ENCODE measurements at regions not wholly inside any gene's neighbourhood (a gene's known extent, or its start where the extent isn't known, plus 50 kb on each side); places are given as distances from the start of the nearest gene placed in this dataset.

DNA sequence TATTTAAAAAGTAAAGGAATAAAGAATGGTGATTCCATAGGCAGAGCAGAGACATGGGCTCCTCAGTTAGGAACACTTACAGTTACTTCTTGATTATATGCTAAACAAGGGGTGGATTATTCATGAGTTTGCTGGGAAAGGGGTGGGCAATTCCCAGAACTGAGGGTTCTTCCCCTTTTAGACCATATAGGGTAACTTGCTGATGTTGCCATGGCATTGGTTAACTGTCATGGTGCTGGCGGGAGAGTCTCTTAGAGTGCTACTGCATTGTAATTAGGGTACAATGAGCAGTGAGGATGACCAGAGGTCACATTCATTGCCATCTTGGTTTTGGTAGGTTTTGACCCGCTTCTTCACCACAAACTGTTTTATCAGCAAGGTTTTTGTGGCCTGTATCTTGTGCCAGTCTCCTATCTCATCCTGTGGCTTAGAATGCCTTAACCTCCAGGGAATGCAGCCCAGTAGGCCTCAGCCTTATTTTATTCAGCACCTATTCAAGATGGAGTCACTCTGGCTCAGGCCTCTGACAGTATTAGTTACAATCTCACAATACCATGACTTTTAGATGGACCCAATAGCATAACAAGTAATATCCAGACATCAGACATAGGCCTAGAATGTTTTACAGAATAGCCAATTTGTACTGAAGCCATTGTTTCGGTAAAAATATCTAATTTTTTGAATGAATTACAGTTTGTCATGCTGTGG lies 106.8 kb downstream of the ZBTB18 start:
- DNase-seq (ENCODE audit: low spot score) = no peak

GRCh38 chr1:244159646-244160045 lies 108.6 kb downstream of the ZBTB18 start:
- DNase-seq (ENCODE audit: low spot score) = no peak

- DNase-seq (ENCODE audit: low spot score) = no peak
Measured at GRCh38 chr1:244160455-244161235, 109.6 kb downstream of the ZBTB18 start.

DNA sequence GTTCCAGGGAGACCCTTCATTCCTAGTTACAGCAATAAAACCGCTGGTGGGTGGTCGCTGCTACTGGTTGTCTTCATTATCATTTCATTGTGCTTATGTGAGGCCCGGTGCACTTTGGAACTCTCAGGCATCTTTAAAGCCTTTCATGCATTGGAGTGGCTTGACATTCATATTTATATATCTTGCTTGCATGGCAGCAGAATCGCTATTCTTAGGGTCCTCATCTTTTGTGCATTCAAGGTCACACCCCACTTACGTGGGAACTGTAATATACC lies 110.1 kb downstream of the ZBTB18 start:
- no peak for DNase-seq (ENCODE audit: low spot score)

DNA sequence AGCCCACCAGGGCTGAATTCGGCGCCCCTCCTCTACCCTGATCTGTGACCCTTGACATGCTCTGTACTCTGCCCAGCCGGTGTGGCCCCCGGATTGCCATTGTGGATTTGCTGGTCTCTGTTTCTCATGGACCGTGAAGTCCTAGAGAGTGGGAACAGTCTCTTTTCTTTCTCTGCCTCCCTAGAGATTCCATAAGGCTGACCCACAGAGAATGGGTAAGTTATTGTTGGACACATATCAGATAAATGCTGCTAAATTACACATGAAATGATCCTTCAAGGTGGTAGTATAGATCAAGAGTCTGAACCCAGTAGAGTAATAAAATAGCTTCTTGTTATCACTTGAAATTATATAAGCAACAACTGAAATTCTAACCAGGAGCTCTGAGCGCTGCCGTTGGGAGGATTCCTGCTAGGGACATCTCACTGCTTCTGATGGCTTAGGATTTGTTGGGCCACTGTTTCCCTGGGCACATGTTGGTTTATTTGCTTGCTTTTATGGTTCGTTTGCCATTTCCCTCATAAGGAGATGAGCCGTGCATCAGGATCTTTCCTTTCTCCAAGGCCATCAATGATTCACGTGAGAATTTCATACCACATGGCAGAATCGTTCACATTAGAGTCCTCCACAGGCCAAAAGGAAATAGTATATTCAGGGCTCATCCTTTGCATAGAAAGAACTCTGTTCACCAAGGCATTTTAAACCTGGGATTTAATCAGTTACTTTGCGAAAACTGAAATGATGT lies 111.9 kb downstream of the ZBTB18 start:
- DNase-seq (ENCODE audit: low spot score) = no peak

DNA sequence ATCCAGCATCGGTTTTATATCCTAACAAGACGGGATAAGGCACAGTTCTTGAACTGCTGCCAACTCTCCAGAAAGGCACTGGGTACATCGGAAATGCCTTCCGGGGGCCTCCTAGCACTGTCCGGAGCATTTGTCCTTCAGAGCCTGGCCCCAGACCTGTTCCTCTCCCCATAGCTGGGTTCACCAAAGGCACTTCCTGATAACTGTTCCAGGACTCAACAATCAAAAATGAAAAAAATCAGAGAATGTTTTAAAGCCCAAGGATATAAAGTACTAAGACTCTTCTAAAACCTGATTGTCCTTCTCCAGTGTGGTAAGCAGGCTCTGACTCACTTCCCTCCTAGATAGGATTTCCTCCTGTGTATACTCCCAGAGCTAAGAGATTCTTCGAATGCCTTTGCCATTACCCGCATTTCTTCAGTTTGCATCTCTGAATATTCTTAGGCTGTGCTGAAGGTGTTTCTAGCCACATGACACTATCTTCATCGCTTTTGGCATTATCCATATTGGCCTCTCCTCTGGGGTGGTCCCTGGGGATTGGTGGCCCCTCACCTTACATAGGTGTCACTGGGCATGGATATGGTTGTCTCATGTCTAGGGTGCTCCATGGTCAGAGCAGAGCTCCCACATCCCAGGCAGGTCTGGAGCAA lies 112.9 kb downstream of the ZBTB18 start:
- peak; percentile 88 for DNase-seq (ENCODE audit: low spot score)

GRCh38 chr1:244164511-244164890 lies 113.4 kb downstream of the ZBTB18 start:
- no peak for DNase-seq (ENCODE audit: low spot score)

- no peak for DNase-seq (ENCODE audit: low spot score)
Measured at GRCh38 chr1:244165021-244165420, 113.9 kb downstream of the ZBTB18 start.

GRCh38 chr1:244165701-244166100 lies 114.6 kb downstream of the ZBTB18 start:
- DNase-seq (ENCODE audit: low spot score) = no peak

DNA sequence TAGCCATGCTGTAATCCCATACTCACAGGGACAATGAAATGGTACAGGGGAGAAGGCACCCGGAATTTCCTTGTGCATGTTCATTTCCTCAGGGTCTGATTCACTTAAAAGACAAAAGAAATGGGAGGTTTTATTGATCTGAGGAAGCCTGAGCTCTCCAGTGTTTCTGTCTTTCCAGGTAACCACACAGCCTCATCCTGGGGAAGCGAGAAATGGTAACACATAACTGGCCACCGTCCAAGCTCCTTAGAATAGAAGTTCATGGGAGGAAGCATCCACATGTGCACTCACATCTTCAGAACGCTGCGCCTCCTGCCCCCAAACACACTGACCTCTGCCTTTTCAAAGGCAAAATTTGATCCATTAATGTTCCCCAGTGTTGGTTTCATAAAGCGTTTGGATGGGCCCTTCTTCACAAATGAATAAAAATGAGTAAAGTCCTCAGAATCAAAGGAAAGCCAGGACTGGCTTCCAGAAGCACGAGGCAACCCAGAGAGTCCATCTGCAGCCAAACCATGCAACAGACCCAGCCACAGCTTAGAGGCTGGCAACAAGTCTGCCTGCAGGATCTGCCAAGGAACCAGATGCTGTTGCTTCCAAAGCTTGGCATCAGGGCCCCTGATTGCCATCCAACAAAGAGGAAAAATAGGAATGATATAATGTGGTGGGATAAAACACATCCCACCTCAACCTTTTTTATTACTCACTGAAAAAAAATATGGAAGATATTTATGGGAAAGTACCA lies 120.3 kb downstream of the ZBTB18 start:
- DNase-seq (ENCODE audit: low spot score) = no peak

DNA sequence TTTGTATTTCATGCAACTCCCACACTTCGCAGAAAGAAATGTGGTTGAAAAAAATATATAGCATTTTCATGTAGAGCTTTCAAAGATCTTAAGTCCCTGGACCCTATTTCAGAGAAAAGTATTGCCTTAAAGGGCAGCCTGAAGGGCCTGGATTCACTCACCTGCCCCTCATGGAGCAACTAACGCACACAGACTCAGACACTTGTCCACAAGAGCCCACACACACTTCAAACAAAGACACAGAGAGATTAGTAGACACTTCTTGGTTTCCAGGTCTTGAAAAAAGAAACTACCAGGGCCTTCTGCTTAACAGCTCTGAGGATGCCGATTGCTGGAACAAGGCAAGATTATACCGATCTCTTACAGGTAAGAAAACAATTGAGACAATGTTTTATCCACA lies 122.2 kb downstream of the ZBTB18 start:
- no peak for DNase-seq (ENCODE audit: low spot score)

DNA sequence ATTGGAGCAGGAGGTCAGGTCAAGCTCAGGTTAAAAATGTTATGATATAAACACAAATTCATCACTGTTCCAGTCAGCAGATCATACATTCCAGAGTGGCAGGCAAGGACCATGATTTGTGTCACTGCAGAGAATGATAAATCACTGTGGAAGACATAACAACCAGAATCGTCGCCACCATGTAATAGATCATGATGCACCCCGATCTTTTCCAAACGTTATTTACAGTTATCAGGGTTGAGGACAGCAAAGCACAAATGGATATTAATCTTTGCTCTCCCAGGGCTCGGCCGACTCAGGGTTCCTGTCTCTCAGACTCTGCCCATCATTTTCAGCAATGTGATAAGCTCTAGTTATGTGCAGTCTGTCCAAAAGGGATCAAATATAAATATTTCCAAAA lies 122.7 kb downstream of the ZBTB18 start:
- no peak for DNase-seq (ENCODE audit: low spot score)

DNA sequence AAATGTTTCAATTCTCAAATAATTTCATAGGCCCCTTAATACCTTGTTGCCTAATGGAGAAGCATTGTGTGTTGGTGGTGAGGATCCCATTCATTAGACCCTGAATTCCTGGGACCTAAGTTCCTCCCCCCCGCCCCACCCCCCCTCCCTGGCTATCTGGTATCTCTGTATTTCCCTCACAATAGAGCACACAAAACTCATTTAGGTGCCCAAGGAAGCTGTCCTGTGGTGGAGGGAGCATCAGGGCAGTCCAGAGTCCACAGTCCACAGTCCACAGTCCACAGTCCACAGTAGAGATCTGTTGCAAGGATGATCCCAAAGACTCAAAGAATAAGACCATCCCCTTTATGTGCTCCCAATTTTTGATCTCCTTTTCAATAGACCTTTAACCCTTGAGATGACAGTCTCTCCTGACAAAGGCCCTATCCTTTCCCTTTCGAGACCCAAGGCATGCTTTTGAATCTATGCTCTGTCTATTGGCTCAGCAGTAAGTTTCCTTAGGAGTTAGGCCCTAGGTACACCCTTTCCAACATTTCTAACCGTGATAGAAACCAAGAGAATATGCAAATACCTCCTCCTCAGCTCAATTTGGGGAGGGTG lies 123.9 kb downstream of the ZBTB18 start:
- no peak for DNase-seq (ENCODE audit: low spot score)

GRCh38 chr1:244176201-244176600 lies 125.1 kb downstream of the ZBTB18 start:
- DNase-seq (ENCODE audit: low spot score) = no peak

- DNase-seq (ENCODE audit: low spot score) = no peak
Measured at GRCh38 chr1:244180256-244180655, 129.2 kb downstream of the ZBTB18 start.

DNA sequence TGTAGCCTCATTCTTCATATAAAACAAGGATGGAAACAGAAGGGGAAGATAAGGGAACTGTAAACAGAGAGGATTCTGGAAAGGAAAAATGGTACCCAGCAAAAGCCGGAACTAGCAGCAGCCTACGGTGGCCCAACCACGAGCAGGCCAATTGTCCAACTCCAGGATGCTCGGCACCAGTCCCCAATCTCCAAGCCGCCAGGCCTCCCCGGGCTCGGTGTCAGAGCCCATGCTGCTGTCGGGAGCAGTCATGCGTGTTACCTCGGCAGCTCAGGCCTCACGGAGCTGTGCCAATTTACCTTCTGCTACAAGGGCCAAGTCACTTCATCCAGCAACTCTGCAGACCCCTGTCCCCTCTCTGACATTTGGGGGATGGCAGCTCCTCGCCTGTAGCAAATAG lies 130.8 kb downstream of the ZBTB18 start:
- DNase-seq (ENCODE audit: low spot score) = no peak

GRCh38 chr1:244183037-244183436 lies 132.0 kb downstream of the ZBTB18 start:
- DNase-seq (ENCODE audit: low spot score) = no peak

GRCh38 chr1:244186372-244186771 lies 135.3 kb downstream of the ZBTB18 start:
- DNase-seq (ENCODE audit: low spot score) = no peak

GRCh38 chr1:244187310-244187709 lies 136.2 kb downstream of the ZBTB18 start:
- no peak for DNase-seq (ENCODE audit: low spot score)

DNA sequence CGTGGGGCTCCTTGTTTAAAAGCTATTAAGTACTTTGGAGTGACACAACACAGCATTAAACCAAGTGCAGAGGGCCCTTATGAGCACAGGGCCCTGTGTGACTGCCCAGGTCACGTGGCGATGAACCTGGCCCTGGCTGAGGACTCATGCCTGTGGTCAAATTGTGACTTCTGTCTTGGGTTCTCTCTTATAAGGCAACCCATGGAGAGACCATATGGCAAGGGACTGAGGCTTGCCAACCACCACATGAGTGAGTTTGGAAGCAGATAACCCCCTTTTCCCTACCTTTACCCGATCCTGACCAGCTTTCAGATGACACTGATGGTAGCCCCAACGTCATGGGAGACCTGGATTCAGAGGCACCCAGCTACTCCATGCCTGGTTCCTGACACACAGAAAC lies 140.5 kb downstream of the ZBTB18 start:
- no peak for DNase-seq (ENCODE audit: low spot score)

- DNase-seq (ENCODE audit: low spot score) = no peak
Measured at GRCh38 chr1:244192325-244192724, 141.2 kb downstream of the ZBTB18 start.
